Neural progenitor cell (in vitro differentiated cells): ENCODE measurements at regions not wholly inside any gene's neighbourhood (a gene's known extent, or its start where the extent isn't known, plus 50 kb on each side); places are given as distances from the start of the nearest gene placed in this dataset.
"Not testable (repeated sequence)": the region's sequence is repeated elsewhere in the genome, so short reads cannot be mapped to it uniquely, and the experiment has no call there.

Source experiments
- DNase-seq: peaks from one replicate; pipeline ENCODE4 v3.0.0-alpha.2; 2016; ENCODE audit warnings: low spot score
- H2AFZ ChIP-seq: fragments of 200-600 bp; sonication (generic); replicated peaks from 2 replicates; pipeline ENCODE4 v1.6.1; 2016; ENCODE audit warnings: antibody characterized with exemption
- H3F3A ChIP-seq: fragments of 200-600 bp; sonication (generic); 2 replicates; pipeline ENCODE4 v1.6.1; 2016; ENCODE audit warnings: antibody characterized with exemption, low read depth
- H3K27ac ChIP-seq: fragments of 200-600 bp; sonication (generic); 2 replicates; pipeline ENCODE4 v1.5.1; 2016; ENCODE audit warnings: mild to moderate bottlenecking
- H3K27me3 ChIP-seq: fragments of 200-600 bp; sonication (generic); 2 replicates; pipeline ENCODE4 v1.6.1; 2016; ENCODE audit warnings: mild to moderate bottlenecking, moderate library complexity
- H3K36me3 ChIP-seq: fragments of 200-600 bp; sonication (generic); 2 replicates; pipeline ENCODE4 v1.5.1; 2016
- H3K4me1 ChIP-seq: fragments of 200-600 bp; sonication (generic); 2 replicates; pipeline ENCODE4 v1.6.1; 2016; ENCODE audit warnings: mixed run types
- H3K4me2 ChIP-seq: fragments of 200-600 bp; sonication (generic); 2 replicates; pipeline ENCODE4 v1.6.1; 2016
- H3K4me3 ChIP-seq: fragments of 200-600 bp; sonication (generic); 2 replicates; pipeline ENCODE4 v1.5.1; 2016
- H3K79me2 ChIP-seq: fragments of 200-600 bp; sonication (generic); 2 replicates; pipeline ENCODE4 v1.6.1; 2016; ENCODE audit warnings: low read depth
- H3K9ac ChIP-seq: fragments of 200-600 bp; sonication (generic); 2 replicates; pipeline ENCODE4 v1.6.1; 2016
- H3K9me3 ChIP-seq: fragments of 200-600 bp; sonication (generic); 2 replicates; pipeline ENCODE4 v1.5.1; 2016; ENCODE audit warnings: low read depth
- H4K20me1 ChIP-seq: fragments of 200-600 bp; sonication (generic); 2 replicates; pipeline ENCODE4 v1.6.1; 2016; ENCODE audit warnings: low read depth
- H3K27ac Mint-ChIP-seq: 3 replicates; pipeline ENCODE4 v1.8.0; 2021; ENCODE audit warnings: mixed read lengths
- H3K27me3 Mint-ChIP-seq: 2 replicates; pipeline ENCODE4 v1.8.0; 2022; ENCODE audit warnings: low read depth, mild to moderate bottlenecking, inconsistent platforms, moderate library complexity, mixed read lengths; ENCODE audit not compliant: insufficient read depth
- H3K36me3 Mint-ChIP-seq: 3 replicates; pipeline ENCODE4 v1.8.0; 2021; ENCODE audit warnings: mixed read lengths
- H3K4me1 Mint-ChIP-seq: 3 replicates; pipeline ENCODE4 v1.8.0; 2021; ENCODE audit warnings: mixed read lengths
- H3K4me3 Mint-ChIP-seq: 3 replicates; pipeline ENCODE4 v1.8.0; 2021; ENCODE audit warnings: mild to moderate bottlenecking, moderate library complexity, mixed read lengths
- H3K9me3 Mint-ChIP-seq: 3 replicates; pipeline ENCODE4 v1.8.0; 2020; ENCODE audit warnings: mixed read lengths
- CTCF ChIP-seq: fragments of 200-600 bp; sonication (generic); IDR thresholded peaks from 2 replicates; pipeline ENCODE4 v1.5.1; 2017; ENCODE audit warnings: antibody characterized with exemption, mild to moderate bottlenecking
- EZH2 ChIP-seq: fragments of 200-600 bp; sonication (generic); IDR thresholded peaks from 2 replicates; pipeline ENCODE4 v1.6.1; 2017; ENCODE audit warnings: antibody characterized with exemption, mild to moderate bottlenecking, moderate library complexity
- EZH2phosphoT487 ChIP-seq: fragments of 200-600 bp; sonication (generic); IDR thresholded peaks from 2 replicates; pipeline ENCODE4 v1.6.1; 2017; ENCODE audit warnings: antibody characterized with exemption

- Histone ChIP-seq H3K9ac (peak overlapping the region; percentile 61), H3K79me2 (peaks cover 18% of the 10 kb centered on the region), H3K4me2 (peak overlapping the region; percentile 93), H3K9me3 (no peaks in the 10 kb centered on the region), H3K36me3 (no peaks in the 10 kb centered on the region), H4K20me1 (no peaks in the 10 kb centered on the region), H3F3A (peaks cover 43% of the 10 kb centered on the region), H3K27ac (peak overlapping the region; percentile 94), H2AFZ (peak overlapping the region; percentile 89), H3K27me3 (no peaks in the 10 kb centered on the region), H3K4me1 (peaks cover 35% of the 10 kb centered on the region), H3K4me3 (peak overlapping the region; percentile 72)
- DNase-seq = no peak
- peaks cover 29% of the 10 kb centered on the region for H3K4me1 Mint-ChIP-seq
- H3K4me3 Mint-ChIP-seq = peak overlapping the region; percentile 84
- TF ChIP-seq EZH2 = no peak
- no peak for TF ChIP-seq CTCF
- no peak for TF ChIP-seq EZH2phosphoT487
- peaks cover 8% of the 10 kb centered on the region for H3K36me3 Mint-ChIP-seq
- H3K27ac Mint-ChIP-seq = no peak overlapping the region
- peaks cover 10% of the 10 kb centered on the region for H3K9me3 Mint-ChIP-seq
- H3K27me3 Mint-ChIP-seq = no peaks in the 10 kb centered on the region
Observed at GRCh38 chr2:741195-741496, 63.9 kb upstream of the TMEM18 start.

- Mint-ChIP-seq H3K4me3 (peak overlapping the region; percentile 84), H3K27ac (peak overlapping the region; percentile 50), H3K4me1 (peaks cover 35% of the 10 kb centered on the region)
- not testable (repeated sequence) for H4K20me1 ChIP-seq, H3K9me3 ChIP-seq, H3K9me3 Mint-ChIP-seq, H3K27me3 Mint-ChIP-seq, H3K36me3 Mint-ChIP-seq, H3K36me3 ChIP-seq, H3K27me3 ChIP-seq
- Histone ChIP-seq H3K9ac (peak overlapping the region; percentile 61), H3K4me1 (peaks cover 39% of the 10 kb centered on the region), H2AFZ (peak overlapping the region; percentile 93), H3K79me2 (peaks cover 18% of the 10 kb centered on the region), H3K27ac (peak overlapping the region; percentile 94), H3F3A (peaks cover 43% of the 10 kb centered on the region), H3K4me3 (peak overlapping the region; percentile 72), H3K4me2 (peak overlapping the region; percentile 93)
- peak; percentile 100 for DNase-seq
- peak; percentile 14 for TF ChIP-seq CTCF
Observed at GRCh38 chr2:740322-741194, 63.4 kb upstream of the TMEM18 start.

GRCh38 chr2:739864-740321, 62.7 kb upstream of the TMEM18 start:
- not testable (repeated sequence) for H3K36me3 Mint-ChIP-seq, H3K9me3 Mint-ChIP-seq, H4K20me1 ChIP-seq, H3K9me3 ChIP-seq, H3K27me3 Mint-ChIP-seq, H3K27me3 ChIP-seq, H3K36me3 ChIP-seq
- peak overlapping the region; percentile 93 for H2AFZ ChIP-seq
- H3K4me3 ChIP-seq = peak overlapping the region; percentile 72
- Mint-ChIP-seq H3K27ac (peak overlapping the region; percentile 94), H3K4me1 (peaks cover 41% of the 10 kb centered on the region), H3K4me3 (peak overlapping the region; percentile 84)
- H3K27ac ChIP-seq = peak overlapping the region; percentile 94
- peak overlapping the region; percentile 93 for H3K4me2 ChIP-seq
- H3K79me2 ChIP-seq = peaks cover 18% of the 10 kb centered on the region
- H3K9ac ChIP-seq = peak overlapping the region; percentile 35
- peaks cover 43% of the 10 kb centered on the region for H3F3A ChIP-seq
- H3K4me1 ChIP-seq = peaks cover 42% of the 10 kb centered on the region
- peak; percentile 98 for DNase-seq

- no peaks in the 10 kb centered on the region for H3K27me3 ChIP-seq
- H4K20me1 ChIP-seq = no peaks in the 10 kb centered on the region
- Mint-ChIP-seq H3K27me3 (peaks cover 3% of the 10 kb centered on the region), H3K4me1 (peaks cover 39% of the 10 kb centered on the region), H3K9me3 (peaks cover 2% of the 10 kb centered on the region), H3K4me3 (no peak overlapping the region), H3K27ac (no peak overlapping the region), H3K36me3 (peaks cover 1% of the 10 kb centered on the region)
- peaks cover 35% of the 10 kb centered on the region for H3F3A ChIP-seq
- H3K36me3 ChIP-seq = no peaks in the 10 kb centered on the region
- no peak overlapping the region for H3K27ac ChIP-seq
- H3K4me2 ChIP-seq = no peak overlapping the region
- H3K79me2 ChIP-seq = no peaks in the 10 kb centered on the region
- H2AFZ ChIP-seq = no peak overlapping the region
- H3K9me3 ChIP-seq = no peaks in the 10 kb centered on the region
- peaks cover 28% of the 10 kb centered on the region for H3K4me1 ChIP-seq
- no peak for DNase-seq
- H3K9ac ChIP-seq = no peak overlapping the region
- H3K4me3 ChIP-seq = no peak overlapping the region
- TF ChIP-seq EZH2 = no peak
- TF ChIP-seq EZH2phosphoT487 = no peak
- TF ChIP-seq CTCF = no peak
Observed at GRCh38 chr2:736939-737338, 59.7 kb upstream of the TMEM18 start.
